ENCODE measurements at regions not wholly inside any gene's neighbourhood (a gene's known extent, or its start where the extent isn't known, plus 50 kb on each side); places are given as distances from the start of the nearest gene placed in this dataset.

GRCh38 chr6:92341201-92341600, 1078.2 kb downstream of the EPHA7 start:
- TF ChIP-seq EP300 (IDR thresholded peaks at IDR 0.05; ENCODE audit: borderline replicate concordance in 1 of 2, control insufficient read depth in 1 of 2, low read depth in 2 of 2, low read length in 2 of 2) (no peak), JUNB (IDR thresholded peaks at IDR 0.05) (no peak), RB1 (IDR thresholded peaks at IDR 0.05; ENCODE audit: borderline replicate concordance) (no peak), POLR2AphosphoS5 (IDR thresholded peaks at IDR 0.05; ENCODE audit: low read length) (no peak), GABPA (IDR thresholded peaks at IDR 0.05; ENCODE audit: low read depth) (no peak), TBL1XR1 (IDR thresholded peaks at IDR 0.05; ENCODE audit: low read depth, low read length) (no peak), MXI1 (IDR thresholded peaks at IDR 0.05; ENCODE audit: low read depth, low read length) (no peak), SUZ12 (IDR thresholded peaks at IDR 0.05; ENCODE audit: unreplicated experiment) (no peak), CTCF (IDR thresholded peaks at IDR 0.05 in 2 of 3, conservative IDR thresholded peaks at IDR 0.05 in 1 of 3; ENCODE audit: control insufficient read depth in 2 of 3, extremely low read depth in 1 of 3, insufficient read depth in 1 of 3, low read depth in 3 of 3, low read length in 3 of 3) (no peak), RFX5 (IDR thresholded peaks at IDR 0.05; ENCODE audit: low read depth, low read length) (no peak)

Measured in GM12878 (cell line).